ENCODE measurements at regions not wholly inside any gene's neighbourhood (a gene's known extent, or its start where the extent isn't known, plus 50 kb on each side); places are given as distances from the start of the nearest gene placed in this dataset.

DNA sequence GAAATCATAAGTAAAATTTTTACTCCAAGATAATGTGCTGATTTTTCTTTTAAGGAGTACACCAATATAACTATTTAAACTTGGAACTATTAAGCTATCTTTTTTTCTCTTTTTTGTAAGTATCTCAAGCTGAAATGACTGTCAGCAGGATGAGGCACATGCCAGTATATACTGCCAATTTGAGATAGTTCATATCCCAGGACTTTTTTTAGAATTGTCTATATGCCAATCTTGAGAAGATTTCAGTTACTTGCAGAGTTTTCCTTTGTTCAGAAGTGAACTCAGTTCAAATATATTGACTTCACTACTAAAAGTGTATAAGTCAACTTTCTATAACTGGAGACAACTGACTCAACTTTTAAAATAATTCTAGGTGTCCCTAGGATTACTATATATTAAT is 181.7 kb upstream of the ZNF717 start:
- Histone ChIP-seq H3K4me1 (no peaks in the 10 kb centered on the region), H3K27ac (no peak overlapping the region), H3K27me3 (no peaks in the 10 kb centered on the region), H3K36me3 (no peaks in the 10 kb centered on the region), H3K4me3 (no peak overlapping the region), H3K9me3 (no peaks in the 10 kb centered on the region)
- no peak for DNase-seq
- TF ChIP-seq, protein P1, sequence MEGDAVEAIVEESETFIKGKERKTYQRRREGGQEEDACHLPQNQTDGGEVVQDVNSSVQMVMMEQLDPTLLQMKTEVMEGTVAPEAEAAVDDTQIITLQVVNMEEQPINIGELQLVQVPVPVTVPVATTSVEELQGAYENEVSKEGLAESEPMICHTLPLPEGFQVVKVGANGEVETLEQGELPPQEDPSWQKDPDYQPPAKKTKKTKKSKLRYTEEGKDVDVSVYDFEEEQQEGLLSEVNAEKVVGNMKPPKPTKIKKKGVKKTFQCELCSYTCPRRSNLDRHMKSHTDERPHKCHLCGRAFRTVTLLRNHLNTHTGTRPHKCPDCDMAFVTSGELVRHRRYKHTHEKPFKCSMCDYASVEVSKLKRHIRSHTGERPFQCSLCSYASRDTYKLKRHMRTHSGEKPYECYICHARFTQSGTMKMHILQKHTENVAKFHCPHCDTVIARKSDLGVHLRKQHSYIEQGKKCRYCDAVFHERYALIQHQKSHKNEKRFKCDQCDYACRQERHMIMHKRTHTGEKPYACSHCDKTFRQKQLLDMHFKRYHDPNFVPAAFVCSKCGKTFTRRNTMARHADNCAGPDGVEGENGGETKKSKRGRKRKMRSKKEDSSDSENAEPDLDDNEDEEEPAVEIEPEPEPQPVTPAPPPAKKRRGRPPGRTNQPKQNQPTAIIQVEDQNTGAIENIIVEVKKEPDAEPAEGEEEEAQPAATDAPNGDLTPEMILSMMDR (IDR thresholded peaks at IDR 0.05), result no peak
- TF ChIP-seq POLR2A (IDR thresholded peaks at IDR 0.05), result no peak

DNA sequence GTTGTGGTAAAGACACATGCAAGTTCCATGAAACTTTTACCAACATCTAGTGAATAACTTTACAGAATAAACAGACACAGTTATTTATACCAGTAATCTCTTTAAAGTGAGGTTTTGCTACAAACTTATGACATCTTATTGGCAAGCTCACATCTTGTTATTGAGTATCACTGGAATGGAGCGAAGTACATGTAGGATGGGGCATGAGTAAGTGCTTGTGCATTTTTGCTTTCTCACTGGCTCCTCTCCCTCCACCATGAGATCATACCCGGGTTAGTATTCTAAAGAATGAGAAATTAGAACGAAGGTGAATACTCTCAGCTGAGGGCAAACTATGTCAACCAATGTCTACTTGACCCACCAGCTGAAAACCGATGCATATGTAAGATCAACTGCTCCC is 193.3 kb upstream of the ZNF717 start:
- no peaks in the 10 kb centered on the region for H3K4me1 ChIP-seq
- H3K4me3 ChIP-seq, result no peak overlapping the region
- H3K27ac ChIP-seq, result no peak overlapping the region
- no peak for DNase-seq
- H3K27me3 ChIP-seq, result no peaks in the 10 kb centered on the region
- H3K9me3 ChIP-seq, result peaks cover 0 to 4% (median 0%) of the 10 kb centered on the region in 4 donors
- H3K36me3 ChIP-seq, result no peaks in the 10 kb centered on the region
- no peak for TF ChIP-seq POLR2A (IDR thresholded peaks at IDR 0.05)
- TF ChIP-seq, protein P1 (IDR thresholded peaks at IDR 0.05), result no peak

DNA sequence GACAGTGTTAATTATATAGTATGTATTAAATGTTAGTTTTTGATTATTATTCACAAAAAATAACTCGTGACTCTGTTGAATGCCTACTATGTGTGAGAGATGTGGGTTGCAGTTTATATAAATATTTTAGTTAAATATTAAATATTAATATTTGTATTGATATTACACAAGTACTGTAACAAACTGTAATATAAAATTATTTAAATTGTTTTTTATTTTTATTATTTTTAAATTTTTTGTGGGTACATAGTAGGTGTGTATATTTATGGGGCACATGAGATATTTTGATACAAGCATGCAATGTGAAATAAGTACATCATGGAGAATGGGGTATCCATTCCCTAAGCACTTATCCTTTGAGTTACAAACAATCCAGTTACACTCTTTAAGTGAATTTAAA is 196.1 kb upstream of the ZNF717 start:
- Histone ChIP-seq H3K9me3 (no peaks in the 10 kb centered on the region), H3K4me1 (no peaks in the 10 kb centered on the region), H3K4me3 (no peak overlapping the region), H3K36me3 (no peaks in the 10 kb centered on the region), H3K27me3 (no peaks in the 10 kb centered on the region), H3K27ac (no peak overlapping the region)
- TF ChIP-seq, protein P1 (IDR thresholded peaks at IDR 0.05), result no peak
- no peak for TF ChIP-seq POLR2A (IDR thresholded peaks at IDR 0.05)
- DNase-seq, result no peak

DNA sequence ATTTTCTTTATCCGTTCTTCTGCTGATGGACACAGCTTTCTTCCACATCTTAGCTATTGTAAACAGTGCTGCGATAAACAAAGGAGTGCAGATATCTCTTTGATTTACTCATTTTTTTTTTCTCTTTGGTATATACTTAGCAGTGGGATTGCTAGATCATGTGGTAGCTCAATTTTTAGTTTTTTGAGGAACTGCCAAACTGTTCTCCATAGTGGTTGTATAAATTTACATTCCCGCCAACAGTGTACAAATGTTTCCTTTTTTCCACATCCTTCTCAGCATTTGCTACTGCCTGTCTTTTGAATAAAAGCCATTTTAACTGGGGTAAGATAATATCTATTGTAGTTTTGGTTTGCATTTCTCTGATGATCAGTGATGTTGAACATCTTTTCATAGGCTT is 196.8 kb upstream of the ZNF717 start:
- Histone ChIP-seq H3K27me3 (no peaks in the 10 kb centered on the region), H3K4me3 (no peak overlapping the region), H3K9me3 (no peaks in the 10 kb centered on the region), H3K4me1 (no peaks in the 10 kb centered on the region), H3K36me3 (no peaks in the 10 kb centered on the region), H3K27ac (no peak overlapping the region)
- no peak for DNase-seq
- TF ChIP-seq POLR2A (IDR thresholded peaks at IDR 0.05), result no peak
- TF ChIP-seq, protein P1 (IDR thresholded peaks at IDR 0.05), result no peak

DNA sequence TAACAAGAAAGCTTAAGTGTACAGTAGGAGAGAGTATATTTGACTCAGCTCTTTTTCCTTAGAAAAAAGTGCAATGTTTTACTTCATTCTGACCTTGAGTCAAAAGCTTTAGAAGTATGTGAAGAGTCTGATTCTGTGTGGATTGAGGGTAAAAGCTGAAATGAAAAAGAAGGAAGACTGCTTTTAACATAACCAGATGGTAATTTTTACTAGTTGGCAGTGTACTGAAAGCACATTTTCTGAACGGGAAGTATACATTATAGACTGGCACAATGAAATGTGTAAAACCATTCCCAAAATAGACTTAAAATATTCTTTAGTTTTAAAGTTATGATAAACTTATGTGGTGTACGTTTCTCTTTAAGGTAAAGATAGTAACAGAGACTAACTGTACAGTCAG is 197.8 kb upstream of the ZNF717 start:
- H3K4me3 ChIP-seq, result no peak overlapping the region
- H3K27ac ChIP-seq, result no peak overlapping the region
- H3K4me1 ChIP-seq, result no peaks in the 10 kb centered on the region
- no peaks in the 10 kb centered on the region for H3K36me3 ChIP-seq
- no peaks in the 10 kb centered on the region for H3K9me3 ChIP-seq
- DNase-seq, result no peak
- no peaks in the 10 kb centered on the region for H3K27me3 ChIP-seq
- TF ChIP-seq, protein P1 (IDR thresholded peaks at IDR 0.05), result no peak
- TF ChIP-seq POLR2A (IDR thresholded peaks at IDR 0.05), result no peak

DNA sequence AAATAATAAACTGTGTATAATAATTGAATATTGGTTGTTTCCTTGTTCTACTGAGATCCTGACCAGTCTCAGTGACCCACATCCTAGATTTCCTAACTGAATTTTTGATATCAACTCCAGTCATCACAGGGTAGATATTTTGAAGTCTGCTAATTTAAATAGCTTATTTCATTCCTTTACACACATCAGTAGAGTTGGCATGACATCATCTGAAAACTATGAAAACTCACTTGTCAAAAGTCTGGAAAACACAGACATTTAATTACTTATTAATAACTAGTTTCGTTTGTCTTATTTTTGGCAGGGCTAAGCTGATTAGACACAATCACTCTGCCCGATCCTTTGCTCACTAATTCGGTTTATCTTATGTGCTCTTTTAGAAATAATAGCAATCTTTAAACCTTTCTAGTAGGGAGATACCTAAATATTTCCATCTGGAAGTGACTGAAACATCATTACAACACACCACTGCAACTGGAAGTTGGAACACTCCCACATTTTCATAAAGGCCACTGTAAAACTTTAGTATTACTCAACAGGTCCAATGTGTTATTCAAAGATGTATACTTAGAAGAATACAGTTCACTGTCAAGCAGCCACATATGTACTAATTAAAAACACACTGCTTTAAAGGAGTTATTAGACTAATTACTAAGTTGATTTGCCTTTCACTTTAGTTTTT is 198.4 kb upstream of the ZNF717 start:
- TF ChIP-seq, protein P1 (IDR thresholded peaks at IDR 0.05), result no peak
- TF ChIP-seq POLR2A (IDR thresholded peaks at IDR 0.05), result no peak
- no peak for DNase-seq
- no peaks in the 10 kb centered on the region for H3K4me1 ChIP-seq
- no peak overlapping the region for H3K27ac ChIP-seq
- no peak overlapping the region for H3K4me3 ChIP-seq
- no peaks in the 10 kb centered on the region for H3K9me3 ChIP-seq
- no peaks in the 10 kb centered on the region for H3K27me3 ChIP-seq
- no peaks in the 10 kb centered on the region for H3K36me3 ChIP-seq

Data from Peyer's patch (tissue), 4 donors.